ENCODE measurements at regions not wholly inside any gene's neighbourhood (a gene's known extent, or its start where the extent isn't known, plus 50 kb on each side); places are given as distances from the start of the nearest gene placed in this dataset.

DNA sequence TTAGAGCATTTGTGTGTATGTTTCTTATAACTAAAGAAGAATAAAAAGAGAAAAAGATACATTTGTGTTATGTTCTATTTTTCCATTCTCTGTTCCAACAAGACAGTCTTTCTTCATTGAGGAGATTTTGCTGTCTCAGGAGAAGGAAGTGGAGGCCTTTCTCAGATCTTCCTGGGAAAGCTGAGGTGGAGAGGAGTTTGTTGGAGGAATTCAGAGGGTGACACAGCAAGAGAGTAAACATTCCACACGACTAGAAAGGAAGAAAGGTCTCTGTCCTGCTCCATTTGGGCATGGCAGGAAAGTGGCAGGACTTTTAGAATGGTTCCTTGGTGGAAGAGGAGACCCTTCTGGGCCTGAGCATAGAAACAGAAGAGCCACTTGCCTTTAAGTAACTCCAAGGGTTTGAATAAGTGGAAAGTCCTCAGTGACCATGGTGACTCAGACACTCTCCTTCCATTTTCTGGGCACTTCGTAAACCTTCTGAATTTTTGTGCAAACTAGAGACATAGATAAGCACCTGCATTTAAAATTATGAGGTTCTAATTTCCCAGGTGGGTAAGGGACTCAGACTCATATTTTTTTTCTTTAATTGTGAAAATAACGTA is 52.3 kb upstream of the COL5A2 start:
- no CpG with 5 or more reads among the region's 3 CpGs for WGBS, 2 experiments (ENCODE audit: extremely low coverage in 2 of 2, insufficient read length in 1 of 2)
- H2BK120ac ChIP-seq (ENCODE audit: low read depth, low read length) = peak overlapping the region; percentile 37; the same call in 1 of the 2 replicates
- H4K20me1 ChIP-seq (ENCODE audit: insufficient read depth, low read length) = no peaks in the 10 kb centered on the region
- H2BK5ac ChIP-seq (ENCODE audit: low read depth, low read length, poor library complexity, severe bottlenecking) = peak overlapping the region; percentile 46
- H2AK9ac ChIP-seq (replicated peaks; ENCODE audit: low read depth, low read length, poor library complexity) = no peak overlapping the region
- H3K18ac ChIP-seq (ENCODE audit: low read depth, low read length) = peak overlapping the region; percentile 51; the same call in 1 of the 2 replicates
- no peaks in the 10 kb centered on the region for H3K9me1 ChIP-seq (ENCODE audit: insufficient read depth, low read length)
- H3K9ac ChIP-seq (ENCODE audit: low read depth, low read length) = no peak overlapping the region
- no peaks in the 10 kb centered on the region for H3K36me3 ChIP-seq (ENCODE audit: control insufficient read depth, insufficient read depth, low read length)
- no peak overlapping the region; the same call in 1 of the 2 replicates for H2BK20ac ChIP-seq (ENCODE audit: low read depth, low read length)
- no TSS peak for BruUV-seq (replicated peaks)
- ChIA-PET POLR2A (ENCODE audit: unreplicated experiment) (no interaction called here), CTCF (interaction anchor here (0.7 kb wide), 1 partner anchor 28 kb away, joined by 3 read pairs; no protein-coding TSS in a partner anchor)
- DNase-seq = no peak
- H3K9me3 ChIP-seq (ENCODE audit: control insufficient read depth, insufficient read depth, low read length) = no peaks in the 10 kb centered on the region
- intact Hi-C loops (cut with micrococcal nuclease) (no loop called here), in situ Hi-C loops (cut with MboI; ENCODE audit: low sequenced_read_pairs) (no loop called here), dilution Hi-C loops (cut with HindIII; ENCODE audit: low sequenced_read_pairs, unreplicated experiment) (no loop called here)
- H3K56ac ChIP-seq (ENCODE audit: extremely low read depth, insufficient read depth, low read length) = no peak overlapping the region
- no peak for ATAC-seq (ENCODE audit: low read depth)
- no peak overlapping the region for H3K4me2 ChIP-seq (ENCODE audit: low read depth, low read length)
- peak overlapping the region in 1 of 2 experiments; percentile 61; a peak in 2 of 4 replicates for H4K8ac ChIP-seq (ENCODE audit: low read depth in 2 of 2, low read length in 2 of 2)
- H2AFZ ChIP-seq (replicated peaks; ENCODE audit: low read length, poor library complexity) = peak overlapping the region; percentile 87
- peak overlapping the region; percentile 26; the same call in 1 of the 2 replicates for H3K23ac ChIP-seq (ENCODE audit: low read depth, low read length)
- no peak for TF ChIP-seq MAFK (IDR thresholded peaks at IDR 0.05; ENCODE audit: low read depth, low read length)
- H2AK5ac ChIP-seq (ENCODE audit: low read depth, low read length) = 0 out of 2 replicates have a peak overlapping the region, but pooled peaks have one; percentile 24
- H4K91ac ChIP-seq (ENCODE audit: insufficient read depth, low read depth, low read length) = peak overlapping the region; percentile 17
- H3K4me1 ChIP-seq (ENCODE audit: control insufficient read depth, insufficient read depth, low read length) = no peaks in the 10 kb centered on the region; the same call in 1 of the 2 replicates
- no peaks in the 10 kb centered on the region for H3K79me1 ChIP-seq (ENCODE audit: low read depth in 1 of 2, low read length in 2 of 2)
- peak overlapping the region; percentile 74; the same call in 2 of the 3 replicates for H2BK15ac ChIP-seq (ENCODE audit: low read depth, low read length)
- H4K5ac ChIP-seq (ENCODE audit: low read depth, low read length) = peak overlapping the region; percentile 49; the same call in 1 of the 2 replicates
- H3K4ac ChIP-seq (ENCODE audit: low read depth, low read length) = peak overlapping the region; percentile 41; the same call in 1 of the 2 replicates
- H3K14ac ChIP-seq (replicated peaks; ENCODE audit: low read depth, low read length) = no peak overlapping the region; the same call in 1 of the 2 replicates
- no peaks in the 10 kb centered on the region for H3K27me3 ChIP-seq (ENCODE audit: control insufficient read depth, insufficient read depth, low read length)
- no peak overlapping the region for H3K4me3 ChIP-seq (ENCODE audit: insufficient read depth, low read depth, low read length)
- H3K27ac ChIP-seq (ENCODE audit: insufficient read depth, low read length) = no peak overlapping the region

All from IMR-90 (cell line).